HEK293 (cell line): ENCODE measurements at regions not wholly inside any gene's neighbourhood (a gene's known extent, or its start where the extent isn't known, plus 50 kb on each side); places are given as distances from the start of the nearest gene placed in this dataset.

Source experiments
- ZNF791 ChIP-seq: fragments of 450-650 bp; formaldehyde crosslinking; IDR thresholded peaks from 2 replicates; pipeline ENCODE4 v1.5.1; 2016; ENCODE audit warnings: missing biosample characterization, missing genetic modification characterization
- TF ChIP-seq, protein P1 (sequence below): fragments of 450-650 bp; formaldehyde crosslinking; IDR thresholded peaks from 2 replicates; pipeline ENCODE4 v1.5.1; 2016; ENCODE audit warnings: missing biosample characterization, missing genetic modification characterization
- TF ChIP-seq, protein P2 (sequence below): fragments of 450-650 bp; formaldehyde crosslinking; IDR thresholded peaks from 2 replicates; pipeline ENCODE4 v1.5.1; 2016; ENCODE audit warnings: missing biosample characterization, missing genetic modification characterization
- TF ChIP-seq, protein P3 (sequence below): fragments of 450-650 bp; formaldehyde crosslinking; IDR thresholded peaks from 2 replicates; pipeline ENCODE4 v1.5.1; 2016; ENCODE audit warnings: missing biosample characterization, missing genetic modification characterization

DNA sequence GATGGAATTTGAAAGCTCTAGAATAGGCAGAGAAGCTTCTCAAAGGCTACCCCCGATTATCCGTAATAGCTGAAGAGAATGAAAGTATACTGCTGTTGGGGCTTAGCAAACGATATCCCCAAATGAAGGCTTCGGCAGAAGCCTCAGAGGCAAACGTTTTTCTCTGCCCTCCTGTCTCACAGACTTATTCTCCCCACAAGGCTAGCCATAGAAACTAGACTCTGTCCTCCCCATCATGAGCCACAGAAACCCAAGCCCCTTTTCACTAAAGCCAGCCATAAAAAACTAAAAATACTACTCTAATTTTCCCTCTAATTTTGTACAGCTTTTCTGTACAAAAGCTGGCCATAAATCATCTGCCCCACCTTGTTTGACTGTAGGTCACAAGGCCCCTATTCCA, 413.4 kb upstream of the CFAP20DC start:
- TF ChIP-seq ZNF791: no peak
- TF ChIP-seq, protein P1, sequence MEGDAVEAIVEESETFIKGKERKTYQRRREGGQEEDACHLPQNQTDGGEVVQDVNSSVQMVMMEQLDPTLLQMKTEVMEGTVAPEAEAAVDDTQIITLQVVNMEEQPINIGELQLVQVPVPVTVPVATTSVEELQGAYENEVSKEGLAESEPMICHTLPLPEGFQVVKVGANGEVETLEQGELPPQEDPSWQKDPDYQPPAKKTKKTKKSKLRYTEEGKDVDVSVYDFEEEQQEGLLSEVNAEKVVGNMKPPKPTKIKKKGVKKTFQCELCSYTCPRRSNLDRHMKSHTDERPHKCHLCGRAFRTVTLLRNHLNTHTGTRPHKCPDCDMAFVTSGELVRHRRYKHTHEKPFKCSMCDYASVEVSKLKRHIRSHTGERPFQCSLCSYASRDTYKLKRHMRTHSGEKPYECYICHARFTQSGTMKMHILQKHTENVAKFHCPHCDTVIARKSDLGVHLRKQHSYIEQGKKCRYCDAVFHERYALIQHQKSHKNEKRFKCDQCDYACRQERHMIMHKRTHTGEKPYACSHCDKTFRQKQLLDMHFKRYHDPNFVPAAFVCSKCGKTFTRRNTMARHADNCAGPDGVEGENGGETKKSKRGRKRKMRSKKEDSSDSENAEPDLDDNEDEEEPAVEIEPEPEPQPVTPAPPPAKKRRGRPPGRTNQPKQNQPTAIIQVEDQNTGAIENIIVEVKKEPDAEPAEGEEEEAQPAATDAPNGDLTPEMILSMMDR (tag by site-specific recombination): no peak
- TF ChIP-seq, protein P2, sequence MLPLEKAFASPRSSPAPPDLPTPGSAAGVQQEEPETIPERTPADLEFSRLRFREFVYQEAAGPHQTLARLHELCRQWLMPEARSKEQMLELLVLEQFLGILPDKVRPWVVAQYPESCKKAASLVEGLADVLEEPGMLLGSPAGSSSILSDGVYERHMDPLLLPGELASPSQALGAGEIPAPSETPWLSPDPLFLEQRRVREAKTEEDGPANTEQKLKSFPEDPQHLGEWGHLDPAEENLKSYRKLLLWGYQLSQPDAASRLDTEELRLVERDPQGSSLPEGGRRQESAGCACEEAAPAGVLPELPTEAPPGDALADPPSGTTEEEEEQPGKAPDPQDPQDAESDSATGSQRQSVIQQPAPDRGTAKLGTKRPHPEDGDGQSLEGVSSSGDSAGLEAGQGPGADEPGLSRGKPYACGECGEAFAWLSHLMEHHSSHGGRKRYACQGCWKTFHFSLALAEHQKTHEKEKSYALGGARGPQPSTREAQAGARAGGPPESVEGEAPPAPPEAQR (tag by site-specific recombination): no peak
- TF ChIP-seq, protein P3, sequence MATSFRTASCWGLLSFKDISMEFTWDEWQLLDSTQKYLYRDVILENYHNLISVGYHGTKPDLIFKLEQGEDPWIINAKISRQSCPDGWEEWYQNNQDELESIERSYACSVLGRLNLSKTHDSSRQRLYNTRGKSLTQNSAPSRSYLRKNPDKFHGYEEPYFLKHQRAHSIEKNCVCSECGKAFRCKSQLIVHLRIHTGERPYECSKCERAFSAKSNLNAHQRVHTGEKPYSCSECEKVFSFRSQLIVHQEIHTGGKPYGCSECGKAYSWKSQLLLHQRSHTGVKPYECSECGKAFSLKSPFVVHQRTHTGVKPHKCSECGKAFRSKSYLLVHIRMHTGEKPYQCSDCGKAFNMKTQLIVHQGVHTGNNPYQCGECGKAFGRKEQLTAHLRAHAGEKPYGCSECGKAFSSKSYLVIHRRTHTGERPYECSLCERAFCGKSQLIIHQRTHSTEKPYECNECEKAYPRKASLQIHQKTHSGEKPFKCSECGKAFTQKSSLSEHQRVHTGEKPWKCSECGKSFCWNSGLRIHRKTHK (tag by site-specific recombination): no peak
